NT2/D1 (cell line): ENCODE measurements at regions not wholly inside any gene's neighbourhood (a gene's known extent, or its start where the extent isn't known, plus 50 kb on each side); places are given as distances from the start of the nearest gene placed in this dataset.
"Not testable (repeated sequence)": the region's sequence is repeated elsewhere in the genome, so short reads cannot be mapped to it uniquely, and the experiment has no call there.

Experiments
- DNase-seq: peaks from one replicate; pipeline ENCODE4 v3.0.0-alpha.2; 2011; ENCODE audit warnings: low read depth, low spot score
- H3K27me3 ChIP-seq: 2 replicates; pipeline ENCODE4 v1.6.0; 2011; ENCODE audit warnings: mild to moderate bottlenecking; ENCODE audit not compliant: insufficient read length, insufficient read depth
- H3K36me3 ChIP-seq: 2 replicates; pipeline ENCODE4 v1.6.1; 2011; ENCODE audit warnings: mild to moderate bottlenecking, low read length, mixed read lengths; ENCODE audit not compliant: insufficient read depth, insufficient read length
- H3K4me1 ChIP-seq: 2 replicates; pipeline ENCODE4 v1.5.1; 2011; ENCODE audit not compliant: insufficient read depth, insufficient read length
- H3K4me3 ChIP-seq: 2 replicates; pipeline ENCODE4 v1.5.1; 2011; ENCODE audit warnings: low read depth; ENCODE audit not compliant: insufficient read length
- H3K9ac ChIP-seq: 2 replicates; pipeline ENCODE4 v1.6.0; 2011; ENCODE audit warnings: low read depth; ENCODE audit not compliant: insufficient read length
- H3K9me3 ChIP-seq: 2 replicates; pipeline ENCODE4 v1.5.1; 2011; ENCODE audit warnings: mild to moderate bottlenecking, low read length; ENCODE audit not compliant: insufficient read depth
- YY1 ChIP-seq: IDR thresholded peaks from 2 replicates; pipeline ENCODE4 v1.6.1; 2011; ENCODE audit not compliant: insufficient read length, insufficient read depth

DNA sequence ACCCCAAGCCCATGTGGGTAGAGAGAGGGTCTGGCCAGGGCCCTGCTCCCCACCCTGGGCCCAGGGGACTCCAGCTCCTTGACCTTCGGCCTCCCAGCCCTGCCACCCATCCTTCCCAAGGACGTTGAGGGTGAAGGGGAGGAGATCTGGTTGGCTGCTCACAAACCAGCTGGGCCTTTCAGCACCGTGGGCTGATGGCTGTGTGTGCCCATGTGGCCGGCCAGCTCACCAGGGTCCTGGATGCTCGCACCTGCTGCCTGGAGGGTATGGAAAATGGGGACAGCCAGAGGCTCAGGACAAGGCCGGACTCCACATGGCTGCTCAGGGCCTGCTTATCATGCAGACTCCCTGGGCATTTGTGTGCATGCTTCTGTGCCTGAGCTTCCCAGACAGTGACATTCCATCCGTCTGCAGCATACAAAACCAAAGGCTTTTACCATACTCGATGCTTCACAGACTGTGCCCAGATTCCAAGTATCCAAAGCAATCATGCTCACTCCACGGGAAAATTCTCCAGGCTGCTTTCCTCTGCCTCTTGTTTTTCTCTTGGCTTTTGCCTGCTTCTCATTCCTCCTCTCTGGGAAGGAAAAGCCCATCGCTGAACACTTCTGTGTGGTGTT lies 112.5 kb upstream of the ZNF469 start:
- not testable (repeated sequence) for H3K36me3 ChIP-seq, DNase-seq, H3K4me3 ChIP-seq, H3K4me1 ChIP-seq, H3K9ac ChIP-seq, H3K9me3 ChIP-seq, H3K27me3 ChIP-seq

DNA sequence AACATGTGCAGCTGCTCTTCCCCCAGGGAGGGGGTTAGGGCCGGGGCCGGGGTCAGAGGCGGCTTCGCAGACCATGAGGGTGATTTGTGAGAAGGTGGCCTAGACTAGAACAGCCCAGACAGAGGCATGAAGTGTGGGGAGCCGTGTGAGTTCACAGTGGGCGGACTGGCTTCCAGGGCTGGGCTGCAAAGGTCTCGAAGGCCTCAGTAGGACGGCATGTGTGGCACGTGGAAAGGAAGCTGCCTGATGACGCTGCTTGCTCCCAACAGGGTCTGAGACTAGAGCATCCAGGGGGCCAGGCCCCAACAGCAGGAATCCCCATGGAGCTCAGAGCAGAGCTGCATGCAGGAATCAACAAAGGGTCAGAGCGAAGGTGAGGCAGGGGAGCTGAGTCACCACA lies 111.5 kb upstream of the ZNF469 start:
- not testable (repeated sequence) for H3K4me3 ChIP-seq, H3K4me1 ChIP-seq, H3K9ac ChIP-seq, H3K27me3 ChIP-seq, DNase-seq, H3K9me3 ChIP-seq, H3K36me3 ChIP-seq

DNA sequence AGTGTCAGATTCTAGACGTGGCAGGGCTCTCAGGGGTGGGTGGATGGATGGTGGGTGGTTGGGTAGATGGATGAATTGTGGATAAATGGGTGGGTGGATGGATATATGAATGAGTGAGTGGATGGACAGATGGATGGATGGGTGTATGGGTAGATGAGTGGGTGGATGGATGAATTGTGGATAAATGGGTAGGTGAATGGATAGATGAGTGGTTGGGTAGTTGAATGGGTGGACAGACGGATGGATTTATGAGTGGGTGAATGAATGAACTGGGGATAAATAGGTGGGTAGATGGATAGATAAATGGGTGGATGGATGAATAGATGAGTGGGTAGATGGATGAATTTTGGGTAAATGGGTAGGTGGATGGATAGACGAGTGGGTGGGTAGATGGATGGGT lies 111.0 kb upstream of the ZNF469 start:
- H3K9ac ChIP-seq, H3K9me3 ChIP-seq, H3K36me3 ChIP-seq, H3K27me3 ChIP-seq, DNase-seq, H3K4me3 ChIP-seq, H3K4me1 ChIP-seq: not testable (repeated sequence)

DNA sequence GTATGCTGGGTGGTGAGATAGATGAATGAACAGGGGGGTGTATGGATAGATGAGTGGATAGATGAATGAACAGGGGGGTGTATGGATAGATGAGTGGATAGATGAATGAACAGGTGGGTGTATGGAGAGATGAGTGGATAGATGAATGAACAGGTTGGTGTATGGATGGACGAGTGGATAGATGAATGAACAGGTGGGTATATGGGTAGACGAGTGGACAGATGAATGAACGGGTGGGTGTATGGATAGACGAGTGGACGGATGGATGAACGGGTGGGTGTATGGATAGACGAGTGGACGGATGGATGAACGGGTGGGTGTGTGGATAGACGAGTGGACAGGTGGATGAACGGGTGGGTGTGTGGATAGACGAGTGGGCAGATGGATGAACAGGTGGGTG lies 110.3 kb upstream of the ZNF469 start:
- H3K4me3 ChIP-seq, DNase-seq, H3K36me3 ChIP-seq, H3K27me3 ChIP-seq, H3K9me3 ChIP-seq, H3K9ac ChIP-seq, H3K4me1 ChIP-seq: not testable (repeated sequence)

DNA sequence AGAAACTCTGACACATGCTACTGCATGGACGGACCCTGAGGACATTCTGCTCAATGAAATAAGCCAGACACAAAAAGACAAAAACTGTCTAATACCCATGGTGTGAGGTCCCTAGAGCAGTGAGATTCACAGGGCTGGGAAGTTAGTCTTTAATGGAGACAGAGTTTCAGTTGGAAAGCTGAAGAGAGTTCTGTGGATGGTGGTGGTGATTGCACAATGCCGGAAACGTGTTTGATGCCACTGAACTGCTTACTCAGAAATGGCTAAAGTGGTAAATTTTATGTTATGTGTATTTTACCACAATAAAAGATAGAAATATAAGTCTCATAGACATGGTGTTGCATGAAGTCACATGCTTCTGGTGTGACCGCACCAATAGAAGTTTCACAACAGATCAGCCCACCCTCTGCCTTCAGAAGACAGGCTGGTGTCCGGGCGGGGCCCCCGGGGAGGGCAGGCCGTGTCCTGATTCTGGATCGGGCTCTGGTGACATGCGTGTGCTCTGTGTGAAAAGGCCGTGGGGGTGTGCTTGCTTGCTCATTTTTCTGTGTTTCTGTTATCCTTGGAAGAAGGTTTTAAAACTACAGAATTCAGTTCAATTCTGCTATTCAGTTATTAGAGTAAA lies 108.5 kb upstream of the ZNF469 start:
- not testable (repeated sequence) for DNase-seq, H3K27me3 ChIP-seq, H3K4me3 ChIP-seq, H3K36me3 ChIP-seq, H3K4me1 ChIP-seq, H3K9me3 ChIP-seq, H3K9ac ChIP-seq

DNA sequence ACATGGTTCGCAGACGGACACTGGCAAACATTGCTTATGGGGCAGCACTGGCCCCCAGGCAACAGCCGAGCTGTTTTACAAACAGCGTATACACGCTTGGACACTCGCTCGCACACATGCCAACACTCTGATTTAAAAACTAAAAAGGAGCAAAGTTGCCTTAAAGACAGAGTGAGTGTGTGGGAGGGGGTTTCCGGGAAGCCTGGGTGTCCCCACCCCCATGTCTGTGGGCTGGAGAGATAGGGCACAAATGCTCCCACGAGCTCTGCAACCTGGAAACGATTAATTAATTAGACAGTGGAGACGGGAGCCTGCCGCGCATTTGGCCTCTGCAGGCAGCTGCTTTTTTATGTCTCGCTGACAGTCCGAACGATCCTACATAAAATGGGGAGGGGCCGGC lies 107.9 kb upstream of the ZNF469 start:
- Histone ChIP-seq H3K4me1 (no peaks in the 10 kb centered on the region), H3K9ac (no peak overlapping the region), H3K36me3 (no peaks in the 10 kb centered on the region), H3K9me3 (peaks cover 10% of the 10 kb centered on the region; the same call in 1 of the 2 replicates), H3K4me3 (no peak overlapping the region), H3K27me3 (no peaks in the 10 kb centered on the region)
- DNase-seq: no peak
- TF ChIP-seq YY1: no peak

DNA sequence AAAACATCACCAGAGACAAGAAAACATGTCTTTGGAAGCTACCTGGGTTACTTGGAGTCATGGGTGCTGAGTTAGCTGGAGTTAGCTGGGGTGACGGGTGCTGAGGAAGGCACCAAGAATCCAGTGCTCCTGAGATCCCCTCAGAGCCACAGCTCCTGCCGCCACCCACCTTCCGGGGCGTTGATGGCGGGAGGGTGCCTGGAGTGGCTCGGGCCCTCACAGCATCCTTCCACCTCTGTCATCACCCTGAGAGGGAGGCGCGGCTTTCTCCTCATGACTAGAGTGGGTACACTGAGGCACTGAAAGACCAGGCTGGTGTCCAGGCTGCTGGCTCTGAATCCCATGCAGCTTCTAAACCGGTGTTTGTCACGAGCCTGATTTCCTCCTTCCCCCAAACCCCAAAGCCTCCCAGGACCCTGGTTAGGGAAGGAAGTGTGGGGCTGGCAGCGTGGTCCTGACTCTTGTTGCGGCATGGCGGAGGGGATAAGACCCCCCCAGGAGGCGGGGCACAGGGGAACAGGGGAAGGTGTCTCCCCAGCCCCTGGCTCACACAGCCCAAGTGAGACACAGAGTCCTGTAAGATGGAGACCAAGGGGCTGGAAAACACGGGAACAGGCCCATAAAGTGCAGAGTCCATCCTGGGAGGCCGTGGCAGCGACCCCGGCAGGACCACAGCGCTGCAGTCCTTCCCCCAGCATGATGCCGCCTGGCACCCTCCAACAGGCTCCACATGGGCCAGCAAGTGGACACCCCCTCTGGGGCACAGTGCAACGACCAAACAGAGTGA lies 107.2 kb upstream of the ZNF469 start:
- H3K9ac ChIP-seq, H3K36me3 ChIP-seq, DNase-seq, H3K4me3 ChIP-seq, H3K27me3 ChIP-seq, H3K4me1 ChIP-seq: not testable (repeated sequence)
- H3K9me3 ChIP-seq: peaks cover 17% of the 10 kb centered on the region; the same call in 1 of the 2 replicates

DNA sequence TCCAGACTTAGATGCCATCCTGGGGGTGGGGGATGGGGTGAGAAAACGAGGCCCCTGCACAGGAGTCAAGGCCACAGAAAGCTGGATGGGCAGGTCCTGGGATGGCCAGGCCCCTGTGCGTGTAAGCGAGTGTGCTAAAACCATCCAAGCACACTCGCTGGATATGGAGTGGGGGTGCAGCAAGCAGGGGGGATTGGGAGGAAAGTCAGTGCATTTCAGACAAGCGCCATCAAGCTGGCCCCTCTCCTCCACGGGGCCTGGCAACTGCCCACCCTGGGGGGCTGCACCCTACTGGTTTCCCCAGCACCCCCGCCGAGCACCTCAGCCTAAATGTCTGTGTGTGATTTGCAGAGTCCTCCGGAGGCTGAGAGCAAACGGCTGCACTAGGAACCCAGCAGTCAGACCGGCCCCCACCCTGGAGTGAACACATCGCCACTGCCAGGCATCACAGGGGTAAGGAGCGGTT lies 106.6 kb upstream of the ZNF469 start:
- H3K9me3 ChIP-seq: peaks cover 23% of the 10 kb centered on the region; the same call in 1 of the 2 replicates
- H3K4me1 ChIP-seq, H3K9ac ChIP-seq, DNase-seq, H3K4me3 ChIP-seq, H3K36me3 ChIP-seq, H3K27me3 ChIP-seq: not testable (repeated sequence)
